SK-N-MC (cell line): ENCODE measurements at regions not wholly inside any gene's neighbourhood (a gene's known extent, or its start where the extent isn't known, plus 50 kb on each side); places are given as distances from the start of the nearest gene placed in this dataset.

ENCODE experiments used
- EZH2 ChIP-seq: fragments of 200-600 bp; sonication (generic); IDR thresholded peaks from one replicate; pipeline ENCODE4 v1.6.1; 2017; ENCODE audit warnings: antibody characterized with exemption
- FOXP2 ChIP-seq: optimal IDR thresholded peaks from 2 replicates; pipeline ENCODE3; 2011; ENCODE audit warnings: mild to moderate bottlenecking, moderate library complexity; ENCODE audit not compliant: insufficient read depth; ENCODE audit errors: extremely low read length, control extremely low read depth
- POLR2AphosphoS5 ChIP-seq: IDR thresholded peaks from 2 replicates; pipeline ENCODE4 v1.6.1; 2012; ENCODE audit warnings: mild to moderate bottlenecking, low read depth, low read length, borderline replicate concordance

GRCh38 chr12:126430921-126431320 lies 1365.7 kb downstream of the AACS start:
- TF ChIP-seq EZH2 (no peak), POLR2AphosphoS5 (no peak), FOXP2 (no peak)
